ENCODE measurements at regions not wholly inside any gene's neighbourhood (a gene's known extent, or its start where the extent isn't known, plus 50 kb on each side); places are given as distances from the start of the nearest gene placed in this dataset.

DNA sequence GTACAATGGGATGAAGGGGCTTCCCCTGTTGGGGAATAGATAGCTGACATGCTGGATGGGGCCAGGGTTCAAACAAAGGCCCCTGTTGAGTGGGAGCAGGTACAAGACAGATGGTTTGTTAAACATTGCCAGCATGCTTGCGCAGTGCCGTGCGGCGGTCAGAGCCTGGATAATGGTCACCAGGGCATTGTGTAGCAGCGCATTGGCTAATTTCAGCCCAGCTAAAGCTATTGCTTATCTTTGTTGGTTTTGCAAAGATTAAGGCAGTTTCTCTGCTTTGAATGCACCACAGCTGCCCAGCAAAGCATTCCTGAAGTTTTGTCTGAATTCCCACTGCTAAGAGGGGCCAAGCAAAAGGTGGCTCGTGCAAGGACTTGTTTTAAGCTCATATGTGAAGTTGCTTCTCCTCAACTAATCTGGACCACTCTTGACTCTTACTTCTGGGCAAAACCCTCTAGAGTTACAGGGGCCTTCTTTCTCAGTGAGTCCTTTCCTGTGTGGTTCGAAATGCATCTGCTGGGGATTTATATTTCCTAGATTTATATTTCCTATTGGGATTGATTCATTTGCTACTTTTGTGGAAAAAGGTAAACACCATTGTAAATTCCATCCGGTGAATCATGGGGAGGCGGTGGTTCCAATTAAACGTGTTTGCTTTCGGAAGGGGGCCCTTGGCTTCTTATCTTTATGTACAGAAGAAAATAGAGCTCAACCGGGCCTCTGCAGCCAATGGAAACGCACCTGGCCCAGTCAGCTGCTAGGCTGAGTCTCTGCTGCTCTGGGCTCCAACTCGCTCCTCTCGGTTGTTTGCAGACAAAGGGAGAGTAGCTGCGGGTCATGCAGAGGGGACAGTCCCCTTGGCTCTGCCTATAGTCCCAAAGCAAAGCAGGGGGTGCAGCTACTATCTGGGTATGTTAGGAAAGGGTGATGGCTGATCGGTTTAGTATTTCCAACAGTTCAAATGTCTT is 72.1 kb downstream of the FOXA2 start:
- peak overlapping the region in 1 of 4 donors; percentile 1 for H3K27ac ChIP-seq
- peak; percentile 36 to 85 for DNase-seq

DNA sequence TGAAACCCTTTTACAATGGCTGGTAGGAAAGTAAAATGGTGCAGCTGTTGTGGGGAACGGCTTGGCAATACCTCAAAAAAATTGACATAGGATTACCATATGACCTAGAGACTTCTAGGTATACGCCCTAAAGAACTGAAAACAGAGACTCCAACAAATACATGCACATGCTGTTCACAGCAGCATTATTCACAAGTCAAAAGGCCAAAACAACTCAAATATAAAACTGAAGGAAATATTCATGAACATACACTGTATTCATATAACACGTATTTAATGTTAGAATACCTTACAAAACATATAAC is 74.6 kb downstream of the FOXA2 start:
- no peaks in the 10 kb centered on the region for H3K9me3 ChIP-seq
- no peak for ATAC-seq (ENCODE audit: low FRiP score in 2 of 2)
- H3K36me3 ChIP-seq = no peaks in the 10 kb centered on the region
- H3K27me3 ChIP-seq = no peaks in the 10 kb centered on the region
- H3K4me3 ChIP-seq = no peak overlapping the region
- H3K4me1 ChIP-seq = peaks cover 0 to 9% (median 8%) of the 10 kb centered on the region in 4 donors
- no peak overlapping the region for H3K27ac ChIP-seq
- no peak for DNase-seq
- WGBS, 2 donors = 86 to 94% methylated on average over 3 of the region's 3 CpGs
- TF ChIP-seq POLR2A (IDR thresholded peaks at IDR 0.05) = no peak
- no peak for TF ChIP-seq EP300 (IDR thresholded peaks at IDR 0.05)
- TF ChIP-seq POLR2AphosphoS5 (IDR thresholded peaks at IDR 0.05) = no peak
- TF ChIP-seq, protein P1, sequence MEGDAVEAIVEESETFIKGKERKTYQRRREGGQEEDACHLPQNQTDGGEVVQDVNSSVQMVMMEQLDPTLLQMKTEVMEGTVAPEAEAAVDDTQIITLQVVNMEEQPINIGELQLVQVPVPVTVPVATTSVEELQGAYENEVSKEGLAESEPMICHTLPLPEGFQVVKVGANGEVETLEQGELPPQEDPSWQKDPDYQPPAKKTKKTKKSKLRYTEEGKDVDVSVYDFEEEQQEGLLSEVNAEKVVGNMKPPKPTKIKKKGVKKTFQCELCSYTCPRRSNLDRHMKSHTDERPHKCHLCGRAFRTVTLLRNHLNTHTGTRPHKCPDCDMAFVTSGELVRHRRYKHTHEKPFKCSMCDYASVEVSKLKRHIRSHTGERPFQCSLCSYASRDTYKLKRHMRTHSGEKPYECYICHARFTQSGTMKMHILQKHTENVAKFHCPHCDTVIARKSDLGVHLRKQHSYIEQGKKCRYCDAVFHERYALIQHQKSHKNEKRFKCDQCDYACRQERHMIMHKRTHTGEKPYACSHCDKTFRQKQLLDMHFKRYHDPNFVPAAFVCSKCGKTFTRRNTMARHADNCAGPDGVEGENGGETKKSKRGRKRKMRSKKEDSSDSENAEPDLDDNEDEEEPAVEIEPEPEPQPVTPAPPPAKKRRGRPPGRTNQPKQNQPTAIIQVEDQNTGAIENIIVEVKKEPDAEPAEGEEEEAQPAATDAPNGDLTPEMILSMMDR (IDR thresholded peaks at IDR 0.05) = no peak

More for the DNA sequence above, 72.1 kb downstream of the FOXA2 start:
- Histone ChIP-seq H3K36me3 (no peaks in the 10 kb centered on the region), H3K27me3 (no peaks in the 10 kb centered on the region), H3K4me3 (no peak overlapping the region), H3K9me3 (no peaks in the 10 kb centered on the region), H3K4me1 (peaks cover 0 to 9% (median 8%) of the 10 kb centered on the region in 4 donors)
- peak; percentile 50 to 85 for ATAC-seq (ENCODE audit: low FRiP score in 2 of 2)
- 38% methylated on average over 17 of the region's 17 CpGs for WGBS, 2 donors
- TF ChIP-seq EP300 (IDR thresholded peaks at IDR 0.05) (no peak), POLR2A (IDR thresholded peaks at IDR 0.05) (peak in 1 of 4 donors; percentile 16)

- 91 to 93% methylated on average over 7 of the region's 7 CpGs for WGBS, 2 donors
These were observed 75.1 kb downstream of the FOXA2 start for GRCh38 chr20:22509090-22509842.

GRCh38 chr20:22508426-22508825 is 75.9 kb downstream of the FOXA2 start:
- H3K4me3 ChIP-seq = no peak overlapping the region
- TF ChIP-seq EP300 (IDR thresholded peaks at IDR 0.05) (no peak), POLR2A (IDR thresholded peaks at IDR 0.05) (no peak), POLR2AphosphoS5 (IDR thresholded peaks at IDR 0.05) (no peak)
- TF ChIP-seq, protein P1 (IDR thresholded peaks at IDR 0.05) = no peak
- H3K9me3 ChIP-seq = no peaks in the 10 kb centered on the region
- no peaks in the 10 kb centered on the region for H3K27me3 ChIP-seq
- ATAC-seq (ENCODE audit: low FRiP score in 2 of 2) (no peak), DNase-seq (no peak)
- no peaks in the 10 kb centered on the region for H3K36me3 ChIP-seq
- H3K27ac ChIP-seq = no peak overlapping the region
- WGBS, 2 donors = 75 to 79% methylated on average over 7 of the region's 7 CpGs
- peaks cover 0 to 9% (median 8%) of the 10 kb centered on the region in 4 donors for H3K4me1 ChIP-seq

More at GRCh38 chr20:22509090-22509842, 75.1 kb downstream of the FOXA2 start:
- H3K4me1 ChIP-seq = peaks cover 0 to 9% (median 8%) of the 10 kb centered on the region in 4 donors
- TF ChIP-seq POLR2AphosphoS5 (IDR thresholded peaks at IDR 0.05) (no peak), POLR2A (IDR thresholded peaks at IDR 0.05) (no peak), EP300 (IDR thresholded peaks at IDR 0.05) (no peak)
- TF ChIP-seq, protein P1 (IDR thresholded peaks at IDR 0.05) = no peak
- ATAC-seq (ENCODE audit: low FRiP score in 2 of 2) = no peak
- no peaks in the 10 kb centered on the region for H3K27me3 ChIP-seq
- no peak overlapping the region for H3K4me3 ChIP-seq
- no peaks in the 10 kb centered on the region for H3K36me3 ChIP-seq
- H3K9me3 ChIP-seq = no peaks in the 10 kb centered on the region
- no peak overlapping the region for H3K27ac ChIP-seq
- DNase-seq = no peak

Measured in upper lobe of left lung (tissue), 6 donors.